WERI-Rb-1 (cell line): ENCODE measurements at regions not wholly inside any gene's neighbourhood (a gene's known extent, or its start where the extent isn't known, plus 50 kb on each side); places are given as distances from the start of the nearest gene placed in this dataset.

Experiments used
- DNase-seq: peaks from one replicate; pipeline ENCODE4 v3.0.0-alpha.2; 2020
- H3K27ac ChIP-seq: fragments of 250-450 bp; sonication (Bioruptor Pico); 2 replicates; pipeline ENCODE4 v1.5.1; 2020; ENCODE audit warnings: mild to moderate bottlenecking, moderate library complexity
- H3K27me3 ChIP-seq: fragments of 250-450 bp; sonication (Bioruptor Pico); 2 replicates; pipeline ENCODE4 v1.5.1; 2021; ENCODE audit warnings: mild to moderate bottlenecking, low read depth, moderate library complexity; ENCODE audit not compliant: insufficient read depth, severe bottlenecking
- H3K36me3 ChIP-seq: fragments of 250-450 bp; sonication (Bioruptor Pico); 2 replicates; pipeline ENCODE4 v1.5.1; 2020; ENCODE audit warnings: mild to moderate bottlenecking, moderate library complexity
- H3K4me3 ChIP-seq: 2 replicates; pipeline ENCODE4 v1.5.1; 2011; ENCODE audit warnings: low read depth, mild to moderate bottlenecking, control low read depth, low read length
- H3K9me3 ChIP-seq: fragments of 250-450 bp; sonication (Bioruptor Pico); 2 replicates; pipeline ENCODE4 v1.5.1; 2021; ENCODE audit warnings: mild to moderate bottlenecking, moderate library complexity; ENCODE audit not compliant: severe bottlenecking
- CTCF ChIP-seq: IDR thresholded peaks from 2 replicates; pipeline ENCODE4 v1.5.1; 2011; ENCODE audit warnings: low read depth, mild to moderate bottlenecking, control low read depth, inconsistent platforms, low read length

- no peak for TF ChIP-seq CTCF
- Histone ChIP-seq H3K4me3 (no peak overlapping the region), H3K9me3 (no peaks in the 10 kb centered on the region), H3K27ac (no peak overlapping the region), H3K27me3 (no peaks in the 10 kb centered on the region), H3K36me3 (no peaks in the 10 kb centered on the region)
- DNase-seq = no peak
Measured at GRCh38 chr19:57016491-57016890, 103.3 kb upstream of the USP29 start.

DNA sequence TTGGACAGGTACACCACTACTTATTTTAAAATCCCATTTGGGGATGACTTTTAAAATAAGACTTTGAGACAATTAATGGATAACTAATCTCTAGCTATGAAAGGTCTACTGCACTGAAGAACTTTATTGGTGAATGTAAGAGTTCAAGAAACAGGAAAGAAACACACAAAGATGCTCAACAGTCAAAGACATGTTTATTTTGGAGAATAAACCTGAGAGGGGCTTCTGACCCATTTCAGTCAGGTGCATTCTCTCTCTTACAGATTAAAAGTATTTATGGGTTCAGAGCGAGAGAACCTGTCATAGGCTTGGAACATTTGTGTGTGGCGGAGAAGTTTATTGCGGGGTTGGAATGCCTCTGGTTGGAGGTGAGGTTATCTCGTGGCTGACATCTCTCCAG, 94.3 kb upstream of the USP29 start:
- H3K27me3 ChIP-seq = no peaks in the 10 kb centered on the region
- TF ChIP-seq CTCF = no peak
- H3K9me3 ChIP-seq = peaks cover 10% of the 10 kb centered on the region
- no peak overlapping the region for H3K27ac ChIP-seq
- no peaks in the 10 kb centered on the region for H3K36me3 ChIP-seq
- DNase-seq = no peak
- no peak overlapping the region for H3K4me3 ChIP-seq

- no peak for TF ChIP-seq CTCF
- Histone ChIP-seq H3K27ac (no peak overlapping the region), H3K27me3 (no peaks in the 10 kb centered on the region), H3K36me3 (no peaks in the 10 kb centered on the region), H3K9me3 (peaks cover 10% of the 10 kb centered on the region), H3K4me3 (no peak overlapping the region)
- no peak for DNase-seq
Measured at GRCh38 chr19:57026476-57026875, 93.3 kb upstream of the USP29 start.

DNA sequence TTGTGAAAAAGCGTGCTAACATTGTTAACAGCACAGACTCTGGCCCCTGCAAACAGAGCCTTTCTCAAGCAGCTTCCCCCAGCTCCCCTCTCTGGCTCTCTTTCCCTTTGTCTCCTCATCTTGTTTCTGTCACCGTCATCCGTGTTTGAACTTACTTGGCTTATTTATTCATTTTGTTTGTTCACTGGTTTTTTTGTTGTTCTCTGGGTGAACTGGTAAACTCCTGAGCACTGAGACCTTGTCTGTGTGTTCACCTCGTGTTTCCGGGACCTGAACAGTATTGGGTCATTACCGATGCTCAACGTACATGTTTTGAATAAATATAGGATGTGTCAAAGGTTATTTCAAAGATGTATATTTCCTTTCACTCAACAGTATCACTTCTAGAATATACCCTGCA, 92.4 kb upstream of the USP29 start:
- Histone ChIP-seq H3K9me3 (peaks cover 16% of the 10 kb centered on the region), H3K36me3 (no peaks in the 10 kb centered on the region), H3K27ac (no peak overlapping the region), H3K4me3 (no peak overlapping the region), H3K27me3 (no peaks in the 10 kb centered on the region)
- DNase-seq = no peak
- TF ChIP-seq CTCF = no peak

DNA sequence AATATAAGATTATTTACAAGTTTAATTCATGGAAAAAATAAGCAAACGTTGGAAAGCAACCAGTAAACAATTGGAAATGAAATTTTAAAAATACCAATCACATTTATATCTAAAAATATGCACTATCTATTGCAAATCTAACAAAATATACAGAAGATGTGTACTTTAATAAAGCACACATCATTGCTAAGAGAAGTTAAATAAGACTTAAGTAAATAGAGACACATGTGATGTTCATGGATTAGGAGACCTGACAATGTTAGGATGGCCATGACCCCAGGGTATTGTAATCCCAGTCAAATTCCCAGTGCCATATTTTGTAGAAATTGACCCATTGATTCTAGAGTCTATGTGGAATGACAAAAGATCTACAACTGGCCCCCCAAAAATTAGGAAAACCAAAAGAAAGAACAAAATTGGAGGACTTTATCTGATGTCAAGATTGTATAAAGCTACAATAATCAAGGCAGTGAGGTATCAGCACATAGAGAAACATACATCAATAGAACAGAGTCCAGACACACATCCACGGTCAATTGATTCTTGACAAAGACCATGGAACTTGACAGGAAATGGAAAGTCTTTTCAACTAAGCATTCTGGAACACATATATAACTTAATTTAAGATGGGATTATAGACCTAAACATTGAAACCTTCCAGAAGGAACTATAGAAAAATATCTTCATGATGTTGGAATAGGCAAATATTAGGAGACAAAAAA, 90.8 kb upstream of the USP29 start:
- H3K9me3 ChIP-seq = peaks cover 16% of the 10 kb centered on the region
- no peaks in the 10 kb centered on the region for H3K27me3 ChIP-seq
- no peaks in the 10 kb centered on the region for H3K36me3 ChIP-seq
- H3K4me3 ChIP-seq = no peak overlapping the region
- H3K27ac ChIP-seq = no peak overlapping the region
- no peak for DNase-seq
- no peak for TF ChIP-seq CTCF

DNA sequence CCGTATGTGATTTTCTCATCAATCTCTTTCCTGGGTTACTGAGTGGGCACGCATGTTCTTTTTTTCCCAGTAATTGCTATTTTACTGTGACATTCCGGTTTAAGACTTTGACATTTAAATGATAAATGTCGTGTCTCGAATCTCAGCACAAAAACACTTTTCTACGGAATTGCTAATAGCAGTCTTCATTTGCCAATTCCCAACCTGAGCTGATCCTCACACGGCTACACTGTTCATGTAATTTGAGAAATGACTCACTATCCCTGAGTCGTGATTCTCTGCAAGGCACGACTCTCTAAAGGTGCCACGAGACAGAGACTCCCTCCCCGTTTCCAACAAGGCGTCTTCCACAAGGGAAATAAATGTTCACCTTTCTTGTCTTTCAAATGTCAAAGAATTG, 88.7 kb upstream of the USP29 start:
- DNase-seq = no peak
- H3K27me3 ChIP-seq = no peaks in the 10 kb centered on the region
- TF ChIP-seq CTCF = no peak
- no peaks in the 10 kb centered on the region for H3K36me3 ChIP-seq
- no peak overlapping the region for H3K4me3 ChIP-seq
- no peak overlapping the region for H3K27ac ChIP-seq
- peaks cover 6% of the 10 kb centered on the region for H3K9me3 ChIP-seq
